Naive thymus-derived CD4-positive, alpha-beta T cell (primary cell): ENCODE measurements at regions not wholly inside any gene's neighbourhood (a gene's known extent, or its start where the extent isn't known, plus 50 kb on each side); places are given as distances from the start of the nearest gene placed in this dataset.

ENCODE experiments used
- ATAC-seq: fragments of 150-1000 bp; cut with Tn5 transposase; 2 replicates; pipeline ENCODE4 v1.10.0; 2021; ENCODE audit warnings: mild to moderate bottlenecking, moderate library complexity
- CTCF ChIA-PET: fragments of 350-600 bp; sonication (Branson Sonifier 250); formaldehyde crosslinking; loops from one replicate; lab custom pipeline; 2021; ENCODE audit warnings: antibody characterized with exemption; lab: Charles Lee
- POLR2A ChIA-PET: fragments of 350-600 bp; sonication (Branson Sonifier 250); formaldehyde crosslinking; loops from one replicate; lab custom pipeline; 2021; ENCODE audit warnings: antibody characterized with exemption, inconsistent platforms; lab: Charles Lee
- DNase-seq, 9 donors: peaks; one replicate each; pipeline versions ENCODE4 v3.0.0 to v3.0.0-alpha.2; 2020 to 2022; ENCODE audit warnings: mixed read lengths in 1 of 9
- H3K27ac ChIP-seq: one replicate; pipeline ENCODE4 v1.7.0; 2013; ENCODE audit warnings: mild to moderate bottlenecking, low read depth, low read length, moderate library complexity
- H3K27me3 ChIP-seq, 2 donors: one replicate each; pipeline ENCODE4 v1.7.0; 2013; ENCODE audit warnings: low read length in 2 of 2, mild to moderate bottlenecking in 2 of 2, moderate library complexity in 2 of 2; ENCODE audit not compliant: control insufficient read depth in 2 of 2, insufficient read depth in 2 of 2
- H3K36me3 ChIP-seq, 3 experiments: 1 replicate in 2 of 3; 2 replicates in 1 of 3; pipeline ENCODE4 v1.7.0; 2013; ENCODE audit warnings: low read length in 3 of 3, mild to moderate bottlenecking in 3 of 3, moderate library complexity in 1 of 3; ENCODE audit not compliant: insufficient read depth in 3 of 3, control insufficient read depth in 2 of 3
- H3K4me1 ChIP-seq, 2 donors: one replicate each; pipeline ENCODE4 v1.7.0; 2013; ENCODE audit warnings: low read length in 2 of 2, mild to moderate bottlenecking in 2 of 2, moderate library complexity in 1 of 2; ENCODE audit not compliant: control insufficient read depth in 2 of 2, insufficient read depth in 2 of 2
- H3K4me3 ChIP-seq: 2 replicates; pipeline ENCODE4 v1.7.0; 2013; ENCODE audit warnings: mild to moderate bottlenecking, low read length
- H3K9me3 ChIP-seq, 3 experiments: 1 replicate in 2 of 3; 2 replicates in 1 of 3; pipeline ENCODE4 v1.7.0; 2013; ENCODE audit warnings: low read length in 3 of 3; ENCODE audit not compliant: control insufficient read depth in 2 of 3
- H3K27ac Mint-ChIP-seq, 9 donors: one replicate each; pipeline ENCODE4 v1.8.0; 2020 to 2022; ENCODE audit warnings: mixed read lengths in 9 of 9, mild to moderate bottlenecking in 8 of 9, moderate library complexity in 5 of 9, inconsistent platforms in 2 of 9
- H3K27me3 Mint-ChIP-seq, 5 donors: one replicate each; pipeline ENCODE4 v1.8.0; 2021 to 2022; ENCODE audit warnings: mixed read lengths in 5 of 5, mild to moderate bottlenecking in 1 of 5
- H3K36me3 Mint-ChIP-seq, 5 donors: one replicate each; pipeline ENCODE4 v1.8.0; 2020 to 2022; ENCODE audit warnings: mixed read lengths in 5 of 5, mild to moderate bottlenecking in 3 of 5, inconsistent platforms in 1 of 5
- H3K4me1 Mint-ChIP-seq, 7 donors: one replicate each; pipeline ENCODE4 v1.8.0; 2020 to 2022; ENCODE audit warnings: mixed read lengths in 7 of 7, mild to moderate bottlenecking in 3 of 7, inconsistent platforms in 1 of 7
- H3K4me3 Mint-ChIP-seq, 10 donors: one replicate each; pipeline ENCODE4 v1.8.0; 2020 to 2022; ENCODE audit warnings: mild to moderate bottlenecking in 10 of 10, mixed read lengths in 10 of 10, moderate library complexity in 6 of 10, inconsistent platforms in 2 of 10
- H3K9me3 Mint-ChIP-seq, 11 donors: one replicate each; pipeline ENCODE4 v1.8.0; 2020 to 2022; ENCODE audit warnings: mixed read lengths in 11 of 11, mild to moderate bottlenecking in 4 of 11, inconsistent platforms in 1 of 11, moderate library complexity in 1 of 11
- intact Hi-C, 2 donors: fragments of 100-400 bp; cut with micrococcal nuclease; formaldehyde crosslinking; loops; one replicate each; pipeline ENCODE4 v1.15.1; 2023

DNA sequence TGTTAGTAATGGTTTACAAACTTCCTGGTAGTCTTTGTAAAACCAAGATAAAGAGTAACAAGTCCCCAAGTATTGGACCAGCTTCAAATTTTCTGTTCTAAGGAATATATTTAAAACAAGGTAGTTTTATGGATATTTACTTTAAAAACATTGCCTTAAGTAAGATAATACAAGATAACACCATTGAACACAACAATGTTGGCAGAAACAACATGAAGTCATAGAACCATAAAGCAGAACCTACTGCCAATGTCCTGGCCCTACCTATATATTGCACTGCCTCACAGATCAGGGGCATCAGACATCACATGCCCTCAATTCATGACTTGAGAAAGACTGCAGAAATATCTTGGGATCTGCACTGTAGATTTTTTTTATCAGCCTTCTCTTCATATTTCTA is 1176.2 kb downstream of the PCDH7 start:
- no peak overlapping the region for H3K4me3 Mint-ChIP-seq
- CTCF ChIA-PET: no interaction called here
- POLR2A ChIA-PET: no interaction called here

DNA sequence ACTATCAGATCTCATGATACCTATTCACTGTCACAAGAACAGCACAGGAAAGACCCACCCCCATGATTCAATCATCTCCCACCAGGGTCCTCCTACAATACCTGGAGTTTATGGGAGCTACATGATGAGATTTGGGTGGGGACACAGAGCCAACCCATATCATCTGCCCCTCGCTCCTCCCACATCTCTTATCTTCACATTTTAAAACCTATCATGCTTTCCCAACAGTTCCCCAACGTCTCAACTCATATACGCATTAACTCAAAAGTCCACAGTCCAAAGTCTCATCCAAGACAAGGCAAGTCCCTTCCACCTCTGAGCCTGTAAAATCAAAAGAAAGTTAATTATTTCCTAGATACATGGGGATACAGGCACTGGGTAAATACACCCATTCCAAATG is 1185.2 kb downstream of the PCDH7 start:
- POLR2A ChIA-PET: no interaction called here
- no peak overlapping the region for H3K4me3 Mint-ChIP-seq
- no peaks in the 10 kb centered on the region for H3K27me3 Mint-ChIP-seq
- no peaks in the 10 kb centered on the region for H3K36me3 ChIP-seq
- no peaks in the 10 kb centered on the region for H3K27me3 ChIP-seq
- no peaks in the 10 kb centered on the region for H3K4me1 ChIP-seq
- DNase-seq (no peak), ATAC-seq (no peak)
- intact Hi-C loops: no loop called here
- H3K27ac ChIP-seq: no peak overlapping the region
- CTCF ChIA-PET: no interaction called here
- no peak overlapping the region for H3K27ac Mint-ChIP-seq
- no peaks in the 10 kb centered on the region for H3K4me1 Mint-ChIP-seq
- H3K36me3 Mint-ChIP-seq: no peaks in the 10 kb centered on the region
- no peak overlapping the region for H3K4me3 ChIP-seq
- peaks cover 0 to 5% (median 0%) of the 10 kb centered on the region in 3 experiments for H3K9me3 ChIP-seq
- peaks cover 0 to 17% (median 9%) of the 10 kb centered on the region in 11 donors for H3K9me3 Mint-ChIP-seq

More for the DNA sequence above, 1176.2 kb downstream of the PCDH7 start:
- no peaks in the 10 kb centered on the region for H3K4me1 Mint-ChIP-seq
- H3K36me3 Mint-ChIP-seq: no peaks in the 10 kb centered on the region
- DNase-seq (no peak), ATAC-seq (no peak)
- intact Hi-C loops: no loop called here
- Histone ChIP-seq H3K27me3 (no peaks in the 10 kb centered on the region), H3K27ac (no peak overlapping the region), H3K9me3 (no peaks in the 10 kb centered on the region), H3K4me3 (no peak overlapping the region), H3K36me3 (no peaks in the 10 kb centered on the region), H3K4me1 (no peaks in the 10 kb centered on the region)
- H3K9me3 Mint-ChIP-seq: peaks cover 0 to 20% (median 4%) of the 10 kb centered on the region in 11 donors
- no peaks in the 10 kb centered on the region for H3K27me3 Mint-ChIP-seq
- H3K27ac Mint-ChIP-seq: no peak overlapping the region

DNA sequence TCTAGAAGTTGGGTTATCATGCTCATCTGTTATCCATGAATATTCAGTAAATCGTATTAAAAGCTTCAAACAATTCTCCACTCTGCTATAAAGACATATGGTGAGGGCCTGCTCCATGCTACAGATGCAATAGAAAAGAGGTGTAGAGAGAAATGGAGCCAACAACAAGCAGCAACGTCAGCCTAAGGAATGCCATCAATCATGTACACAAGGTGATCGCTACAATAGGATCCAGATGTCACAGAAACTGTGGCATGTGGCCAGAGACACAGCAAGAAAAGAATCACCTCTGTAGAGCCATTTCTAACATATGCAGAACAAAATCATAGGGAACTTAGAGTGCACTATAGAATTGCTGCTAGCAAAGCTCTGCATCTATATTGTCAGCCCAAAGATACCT is 1188.1 kb downstream of the PCDH7 start:
- Histone ChIP-seq H3K9me3 (peaks cover 0 to under 1% (median 0%) of the 10 kb centered on the region in 3 experiments), H3K36me3 (no peaks in the 10 kb centered on the region), H3K4me3 (no peak overlapping the region), H3K27me3 (no peaks in the 10 kb centered on the region), H3K27ac (no peak overlapping the region), H3K4me1 (no peaks in the 10 kb centered on the region)
- CTCF ChIA-PET: no interaction called here
- Mint-ChIP-seq H3K27ac (no peak overlapping the region), H3K36me3 (no peaks in the 10 kb centered on the region), H3K4me3 (no peak overlapping the region), H3K27me3 (no peaks in the 10 kb centered on the region), H3K4me1 (no peaks in the 10 kb centered on the region), H3K9me3 (peaks cover 0 to 25% (median 12%) of the 10 kb centered on the region in 11 donors)
- POLR2A ChIA-PET: no interaction called here
- ATAC-seq (no peak), DNase-seq (no peak)
- intact Hi-C loops: no loop called here

DNA sequence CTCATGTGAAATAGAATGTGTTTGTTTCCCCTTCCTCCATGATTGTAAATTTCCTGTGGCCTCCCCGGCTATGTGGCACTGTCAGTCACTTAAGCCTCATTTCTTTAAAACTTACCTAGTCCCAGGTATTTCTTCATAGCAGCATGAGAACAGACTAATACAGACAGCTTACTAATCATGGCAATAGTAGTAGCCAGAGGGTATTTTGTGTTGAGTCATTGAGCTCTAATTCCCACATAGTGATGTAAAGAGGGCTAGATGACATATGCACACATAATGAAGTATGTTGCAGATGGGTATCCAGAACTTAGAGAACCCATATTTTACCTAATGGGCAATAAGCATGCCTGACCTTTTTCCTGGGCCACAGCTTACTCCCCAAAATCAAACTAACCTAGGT is 1197.2 kb downstream of the PCDH7 start:
- intact Hi-C loops: no loop called here
- H3K9me3 ChIP-seq: no peaks in the 10 kb centered on the region
- no peaks in the 10 kb centered on the region for H3K27me3 ChIP-seq
- peaks cover 0 to 7% (median 0%) of the 10 kb centered on the region in 5 donors for H3K36me3 Mint-ChIP-seq
- POLR2A ChIA-PET: no interaction called here
- peaks cover 0 to 32% (median 11%) of the 10 kb centered on the region in 11 donors for H3K9me3 Mint-ChIP-seq
- no peak overlapping the region for H3K4me3 Mint-ChIP-seq
- H3K4me1 ChIP-seq: no peaks in the 10 kb centered on the region
- H3K36me3 ChIP-seq: no peaks in the 10 kb centered on the region
- no peaks in the 10 kb centered on the region for H3K4me1 Mint-ChIP-seq
- no peak overlapping the region for H3K27ac Mint-ChIP-seq
- no peaks in the 10 kb centered on the region for H3K27me3 Mint-ChIP-seq
- H3K27ac ChIP-seq: no peak overlapping the region
- no peak overlapping the region for H3K4me3 ChIP-seq
- ATAC-seq: no peak
- CTCF ChIA-PET: no interaction called here
- no peak for DNase-seq

DNA sequence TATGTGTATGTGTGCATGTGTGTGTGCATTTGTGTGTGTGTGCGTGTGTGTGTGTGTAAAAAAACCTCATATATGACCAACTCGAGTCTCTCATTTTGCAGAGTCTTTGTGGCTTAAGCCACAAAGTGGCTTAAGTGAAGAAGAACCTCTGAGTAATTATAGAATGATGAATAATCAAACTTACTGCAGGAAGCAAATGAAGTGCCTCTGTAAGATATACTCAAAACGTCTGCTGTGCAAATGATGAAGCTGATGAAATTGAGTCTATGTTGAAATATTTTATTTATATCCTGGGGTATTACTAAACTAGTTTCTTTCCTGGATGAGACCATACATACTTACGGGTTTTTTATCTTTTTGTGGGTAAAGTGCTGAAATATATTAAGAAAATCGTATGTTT is 1198.7 kb downstream of the PCDH7 start:
- H3K9me3 ChIP-seq: no peaks in the 10 kb centered on the region
- no peak overlapping the region for H3K4me3 ChIP-seq
- no peaks in the 10 kb centered on the region for H3K27me3 Mint-ChIP-seq
- ChIA-PET CTCF (no interaction called here), POLR2A (no interaction called here)
- ATAC-seq: no peak
- H3K27ac ChIP-seq: no peak overlapping the region
- peaks cover 0 to 35% (median 11%) of the 10 kb centered on the region in 11 donors for H3K9me3 Mint-ChIP-seq
- H3K27me3 ChIP-seq: no peaks in the 10 kb centered on the region
- no peaks in the 10 kb centered on the region for H3K4me1 Mint-ChIP-seq
- intact Hi-C loops: no loop called here
- H3K4me1 ChIP-seq: no peaks in the 10 kb centered on the region
- H3K36me3 ChIP-seq: no peaks in the 10 kb centered on the region
- H3K27ac Mint-ChIP-seq: no peak overlapping the region
- DNase-seq: no peak
- no peak overlapping the region for H3K4me3 Mint-ChIP-seq
- H3K36me3 Mint-ChIP-seq: peaks cover 0 to 7% (median 0%) of the 10 kb centered on the region in 5 donors

DNA sequence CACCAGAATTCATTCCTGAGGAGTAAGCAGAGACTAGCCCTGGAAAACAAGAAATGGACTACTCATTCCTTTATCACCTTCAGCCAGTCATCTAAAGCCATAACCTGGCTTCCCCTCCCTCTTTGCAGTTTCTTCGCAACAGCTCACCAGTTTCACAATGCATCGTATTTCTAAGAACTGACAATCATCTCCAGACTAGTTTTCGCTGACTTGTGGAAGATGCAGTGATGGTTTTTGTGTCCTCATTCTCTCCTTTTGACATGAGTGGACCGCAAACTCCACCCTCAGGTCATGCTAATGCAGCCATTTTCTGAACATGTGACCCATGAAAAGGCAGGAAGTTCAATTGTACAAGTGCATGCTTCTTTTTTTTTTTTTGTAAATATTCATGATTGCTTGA is 1203.5 kb downstream of the PCDH7 start:
- no peaks in the 10 kb centered on the region for H3K9me3 ChIP-seq
- no peaks in the 10 kb centered on the region for H3K27me3 ChIP-seq
- ATAC-seq (no peak), DNase-seq (no peak)
- no peak overlapping the region for H3K27ac Mint-ChIP-seq
- H3K36me3 ChIP-seq: no peaks in the 10 kb centered on the region
- no peaks in the 10 kb centered on the region for H3K27me3 Mint-ChIP-seq
- intact Hi-C loops: no loop called here
- POLR2A ChIA-PET: no interaction called here
- peaks cover 0 to 29% (median 6%) of the 10 kb centered on the region in 11 donors for H3K9me3 Mint-ChIP-seq
- H3K4me3 ChIP-seq: no peak overlapping the region
- H3K4me3 Mint-ChIP-seq: no peak overlapping the region
- H3K4me1 Mint-ChIP-seq: no peaks in the 10 kb centered on the region
- no peaks in the 10 kb centered on the region for H3K36me3 Mint-ChIP-seq
- CTCF ChIA-PET: no interaction called here
- H3K27ac ChIP-seq: no peak overlapping the region
- H3K4me1 ChIP-seq: no peaks in the 10 kb centered on the region

DNA sequence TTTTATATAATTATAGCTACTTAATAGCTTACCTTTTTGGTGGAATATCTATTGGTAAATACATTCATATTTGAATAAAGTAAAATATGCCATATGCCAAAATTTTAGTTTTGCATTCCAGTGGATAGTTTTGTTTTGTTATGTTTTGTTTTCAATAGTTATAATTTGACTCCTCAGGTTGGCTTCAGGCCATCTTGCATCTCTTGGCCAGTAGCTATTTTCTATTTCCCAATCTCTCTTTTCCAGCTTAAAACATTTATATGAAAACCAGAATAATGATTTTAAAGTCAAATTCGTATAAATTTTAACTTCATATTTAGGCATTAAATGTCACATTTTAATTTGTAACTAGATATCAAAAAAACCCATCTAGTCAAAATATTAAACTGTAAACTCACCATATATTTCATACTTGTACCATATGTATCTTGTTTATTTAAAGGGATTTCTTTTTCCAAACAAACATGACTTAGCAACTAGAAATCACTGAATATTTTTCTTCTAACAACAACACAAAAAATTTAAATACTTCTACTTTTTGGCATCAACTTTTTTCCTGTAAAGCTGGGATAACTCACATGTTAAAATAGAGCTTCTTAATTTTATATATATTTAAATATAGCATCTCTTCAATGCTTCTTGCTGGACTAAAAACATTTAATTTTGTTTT is 1209.6 kb downstream of the PCDH7 start:
- H3K36me3 Mint-ChIP-seq: no peaks in the 10 kb centered on the region
- DNase-seq: no peak
- no peaks in the 10 kb centered on the region for H3K36me3 ChIP-seq
- H3K9me3 Mint-ChIP-seq: peaks cover 0 to 17% (median 5%) of the 10 kb centered on the region in 11 donors
- no peaks in the 10 kb centered on the region for H3K4me1 ChIP-seq
- H3K9me3 ChIP-seq: peaks cover 0 to 4% (median 0%) of the 10 kb centered on the region in 3 experiments
- H3K27ac Mint-ChIP-seq: no peak overlapping the region
- no peaks in the 10 kb centered on the region for H3K4me1 Mint-ChIP-seq
- intact Hi-C loops: no loop called here
- ATAC-seq: no peak
- POLR2A ChIA-PET: no interaction called here
- no peak overlapping the region for H3K4me3 ChIP-seq
- no peak overlapping the region for H3K4me3 Mint-ChIP-seq
- H3K27ac ChIP-seq: no peak overlapping the region
- CTCF ChIA-PET: no interaction called here
- no peaks in the 10 kb centered on the region for H3K27me3 Mint-ChIP-seq
- no peaks in the 10 kb centered on the region for H3K27me3 ChIP-seq
